D341Med (cell line): ENCODE measurements at regions not wholly inside any gene's neighbourhood (a gene's known extent, or its start where the extent isn't known, plus 50 kb on each side); places are given as distances from the start of the nearest gene placed in this dataset.

Source experiments
- DNase-seq: peaks from one replicate; pipeline ENCODE4 v3.0.0; 2012; ENCODE audit warnings: low spot score

DNA sequence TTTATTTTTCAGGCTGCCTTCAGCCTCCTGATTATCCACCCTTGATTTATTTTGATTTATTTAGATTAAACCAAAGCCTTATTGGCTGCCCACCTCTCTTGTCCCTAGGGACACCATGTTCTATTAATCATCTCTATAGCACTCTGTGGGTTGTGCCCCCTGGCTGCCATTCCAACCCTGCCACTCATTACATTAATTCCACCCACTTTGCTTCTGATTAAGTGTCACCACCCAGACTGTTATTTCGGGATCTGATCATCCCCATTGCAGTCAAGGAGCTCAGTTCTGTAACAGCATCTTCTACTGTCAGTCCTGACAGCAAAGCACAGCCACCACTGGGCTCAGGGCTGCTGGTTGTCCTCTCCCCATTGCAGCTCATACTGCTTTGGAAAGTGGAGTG, 175.1 kb upstream of the DDX18 start:
- DNase-seq = no peak

DNA sequence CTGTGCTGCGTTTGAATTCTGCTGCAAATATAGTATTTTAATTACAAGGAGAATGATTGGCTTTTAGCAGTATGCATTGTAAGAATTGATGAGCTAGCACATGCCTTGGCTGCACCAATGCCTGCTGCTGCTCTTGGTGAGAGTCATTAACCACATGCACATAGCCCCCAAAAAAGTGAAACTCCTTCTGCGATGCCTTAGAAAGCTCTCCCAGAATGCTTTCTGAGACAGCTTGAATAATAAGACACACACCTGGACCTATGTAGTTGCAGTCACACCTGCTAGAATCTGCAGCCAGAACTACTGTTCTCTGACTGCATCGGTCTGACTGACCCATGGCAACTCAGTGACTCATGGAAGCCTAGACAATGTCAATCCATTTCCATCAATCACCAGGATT, 170.1 kb upstream of the DDX18 start:
- DNase-seq = no peak

DNA sequence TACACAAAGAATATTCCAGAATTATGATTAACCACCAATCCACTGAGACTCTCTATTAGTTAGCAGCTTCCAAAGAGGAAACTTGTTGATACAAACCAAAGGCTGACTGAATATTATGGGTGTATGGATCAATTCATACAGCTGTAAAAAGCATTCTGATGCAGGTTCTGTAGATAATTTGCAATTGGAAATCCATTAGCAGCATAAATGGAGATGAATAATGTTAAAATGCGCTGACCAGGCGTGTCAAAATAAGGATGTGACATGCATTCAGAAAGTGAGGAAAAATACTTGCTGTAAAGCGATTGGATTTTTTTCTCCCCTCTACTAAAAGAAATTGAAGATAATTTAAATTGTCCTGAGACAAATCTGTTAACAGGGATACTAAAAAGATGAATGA, 169.0 kb upstream of the DDX18 start:
- no peak for DNase-seq

DNA sequence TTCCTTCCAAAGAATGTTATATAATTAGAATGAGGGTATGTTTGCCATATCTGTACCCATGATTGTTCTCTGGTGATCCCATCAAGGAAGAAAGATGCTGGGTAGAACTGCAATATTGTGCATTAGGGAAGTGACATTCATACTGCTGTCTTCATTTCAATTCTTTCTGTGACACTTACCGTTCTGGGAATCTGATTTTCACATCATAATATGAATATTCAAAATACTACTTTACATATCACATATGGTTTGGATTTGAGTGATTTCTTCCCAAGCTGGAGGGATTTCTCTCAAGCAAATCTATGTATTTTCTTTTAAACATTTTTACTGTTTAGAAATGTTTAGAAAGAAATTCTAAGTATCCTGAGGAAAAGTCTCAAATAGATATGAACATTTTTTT, 168.4 kb upstream of the DDX18 start:
- DNase-seq = no peak

DNA sequence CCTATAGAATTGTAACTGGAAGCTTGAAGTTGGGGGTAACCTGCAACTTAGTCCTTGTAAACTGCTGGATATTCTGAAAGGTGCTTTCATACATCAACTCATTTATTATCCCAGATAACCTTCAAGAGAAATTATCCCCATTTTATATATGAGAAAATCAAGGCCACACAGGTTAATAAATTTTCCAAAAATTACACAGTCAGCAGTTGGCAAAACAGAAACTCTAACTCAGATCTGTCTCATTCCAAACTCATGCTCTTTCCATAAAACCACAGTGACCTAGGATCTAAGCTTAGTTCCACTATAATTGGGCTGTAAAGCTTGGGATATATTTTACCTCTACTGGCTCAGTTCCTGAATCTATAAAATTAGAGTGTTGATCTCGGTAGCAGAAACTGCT, 167.6 kb upstream of the DDX18 start:
- no peak for DNase-seq

DNA sequence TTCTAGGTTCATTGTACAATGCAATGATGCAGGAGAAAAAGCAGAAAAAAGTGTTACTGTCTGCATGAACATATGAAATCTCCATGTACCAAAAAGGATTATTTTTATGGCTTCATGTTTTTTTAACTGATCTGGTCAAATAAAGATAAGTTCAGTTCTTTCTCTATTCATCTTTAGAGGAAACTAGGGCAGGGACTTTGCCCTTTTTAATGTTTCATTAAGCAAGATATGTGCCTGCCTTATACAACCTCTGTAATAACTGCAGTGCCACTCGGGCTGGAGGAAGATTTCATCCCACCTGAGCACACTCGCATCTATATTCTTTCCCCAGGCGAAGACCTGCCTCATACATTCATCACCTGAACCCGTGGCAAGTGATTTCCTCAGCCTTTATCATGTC, 157.9 kb upstream of the DDX18 start:
- DNase-seq = no peak

DNA sequence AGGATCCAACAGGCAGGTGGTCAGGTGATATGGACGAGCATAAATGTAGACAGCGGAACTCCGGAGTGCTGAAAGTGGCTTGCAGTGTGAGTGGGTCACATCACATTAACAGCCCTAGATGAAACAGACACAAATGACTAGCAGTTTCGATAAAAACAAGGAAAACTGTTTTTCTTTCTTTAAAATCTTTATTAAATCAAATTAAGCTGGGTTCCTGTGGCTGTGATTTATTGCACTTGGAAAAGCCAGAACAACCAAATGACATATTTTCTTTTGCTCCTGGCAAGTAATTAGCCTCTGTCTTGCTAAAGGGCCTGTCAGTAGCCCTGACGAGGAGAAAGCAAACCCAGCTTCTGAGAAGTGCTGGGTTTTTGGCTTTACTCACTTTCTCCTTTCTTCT, 152.9 kb upstream of the DDX18 start:
- DNase-seq = no peak

DNA sequence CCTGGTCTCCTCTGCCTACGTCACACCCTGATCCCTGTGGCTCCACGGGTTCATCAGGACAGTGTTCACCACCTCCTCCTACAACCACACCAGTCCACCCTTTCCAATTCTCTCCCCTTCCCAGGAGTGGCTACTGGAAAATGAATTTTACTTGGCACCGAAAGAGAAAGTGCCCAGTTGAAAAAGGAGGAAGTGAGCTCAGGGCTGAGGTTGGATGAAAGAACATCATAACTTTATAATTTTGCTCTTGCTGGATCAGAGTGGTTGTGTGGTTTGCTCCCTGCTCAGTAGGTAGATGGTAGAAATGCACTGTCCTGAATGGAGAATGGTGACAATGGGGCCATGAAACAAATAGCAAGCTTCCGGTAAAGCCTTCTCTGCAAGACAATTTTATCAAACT, 140.3 kb upstream of the DDX18 start:
- DNase-seq = no peak

DNA sequence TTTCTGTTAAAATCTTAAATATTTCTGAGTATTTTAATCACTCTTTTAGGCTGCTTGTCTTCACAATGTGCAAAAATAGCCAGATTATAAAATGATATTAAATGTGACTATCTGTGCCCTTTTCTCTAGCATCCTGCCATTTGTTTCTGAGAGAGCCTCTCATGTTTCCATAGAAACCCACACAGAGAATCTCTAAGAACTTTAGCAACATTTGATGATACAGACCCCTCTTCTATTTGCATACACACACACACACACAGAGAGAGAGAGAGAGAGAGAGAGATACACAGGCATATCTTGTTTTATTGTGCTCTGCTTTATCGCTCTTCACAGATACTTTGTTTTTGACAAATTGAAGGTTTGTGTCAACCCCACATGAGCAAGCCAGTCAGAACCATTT, 134.5 kb upstream of the DDX18 start:
- no peak for DNase-seq

DNA sequence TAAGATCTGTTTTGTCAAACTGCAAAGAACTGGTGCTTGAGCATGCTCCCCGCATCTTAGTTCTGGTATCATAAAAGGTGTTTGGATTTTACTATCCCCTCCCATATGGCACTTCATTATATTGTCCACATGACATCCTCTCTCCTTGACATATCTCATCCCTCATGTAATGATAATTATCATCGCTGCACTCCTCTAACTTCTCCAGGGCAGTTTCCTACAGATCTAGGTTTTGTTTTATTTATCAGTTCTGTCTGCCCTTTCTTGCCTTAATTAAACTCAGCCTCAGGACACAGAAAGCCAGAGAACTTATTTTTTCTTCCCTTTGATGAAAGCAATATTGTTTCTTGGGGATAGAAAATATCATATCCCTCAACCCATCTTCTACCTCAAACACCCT, 129.6 kb upstream of the DDX18 start:
- no peak for DNase-seq

DNA sequence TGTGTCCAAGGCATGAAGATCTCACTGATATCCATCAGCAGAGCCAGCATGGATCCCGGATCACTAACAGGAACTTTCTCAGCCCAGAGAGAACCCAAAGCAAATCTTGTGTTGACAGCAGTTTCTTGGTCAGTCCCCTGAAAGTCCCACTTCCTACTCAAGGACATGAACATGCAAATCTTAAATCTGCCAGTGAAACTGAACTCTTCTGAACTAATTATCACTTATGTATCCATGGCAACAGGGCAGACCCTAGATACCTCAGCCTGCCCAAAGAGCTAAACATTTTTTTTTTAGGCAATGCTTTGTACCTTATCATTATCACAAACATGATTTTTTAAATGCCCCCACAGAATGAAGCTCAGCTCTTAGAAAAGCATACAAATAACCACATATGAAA, 127.8 kb upstream of the DDX18 start:
- no peak for DNase-seq

DNA sequence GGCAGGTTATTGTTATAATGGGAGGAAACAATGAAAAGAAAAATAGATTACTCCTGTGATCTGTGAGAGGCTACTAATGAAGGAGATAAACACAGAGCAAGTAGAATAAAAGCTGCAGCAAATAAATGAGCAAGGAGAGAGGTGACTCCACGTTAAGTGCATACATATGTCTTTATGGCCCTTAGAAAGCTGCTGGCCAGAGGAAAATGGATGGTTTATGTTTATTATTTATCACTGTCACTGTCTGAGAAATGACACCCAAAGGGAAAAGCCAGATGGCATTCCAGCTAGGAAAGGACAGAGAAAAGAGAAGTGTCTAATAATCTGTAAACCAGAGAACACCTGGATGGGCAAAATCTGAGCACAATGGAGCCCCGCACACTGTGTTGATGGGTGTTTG, 122.9 kb upstream of the DDX18 start:
- DNase-seq = no peak

DNA sequence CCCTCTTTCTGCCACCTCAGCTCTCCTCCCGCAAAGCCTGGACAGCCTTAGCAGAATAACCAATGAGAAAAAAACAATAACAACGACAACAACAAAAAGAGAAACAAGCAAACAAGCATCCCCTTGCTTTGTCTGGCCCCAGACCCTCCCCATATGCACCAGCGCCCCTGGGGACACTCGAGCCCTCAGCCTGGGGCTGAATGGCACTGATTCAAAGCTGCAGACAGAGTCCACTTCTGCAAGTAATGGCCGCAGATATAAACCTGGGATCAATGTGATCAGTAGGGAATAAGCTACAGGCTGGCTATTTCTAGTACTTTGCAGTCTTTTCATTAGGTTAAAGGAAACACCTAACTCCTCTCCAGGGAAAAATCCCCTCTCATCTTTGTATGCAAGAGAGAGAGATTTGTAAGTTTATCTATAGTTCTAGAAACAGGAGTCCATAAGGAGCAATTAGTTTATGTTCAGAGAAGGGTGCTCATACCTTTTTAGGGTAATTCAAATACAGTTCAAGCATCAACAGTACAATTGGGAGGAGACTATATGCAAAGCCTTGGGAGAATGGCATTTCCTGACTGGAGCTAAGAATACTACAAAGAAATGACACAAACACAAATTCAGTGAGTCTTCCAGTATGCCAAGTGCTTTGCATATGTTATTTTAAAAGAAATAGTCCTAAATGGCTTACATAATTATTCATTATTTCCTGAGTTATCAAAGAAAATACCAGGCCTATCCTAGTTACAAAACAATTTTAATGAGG, 122.3 kb upstream of the DDX18 start:
- no peak for DNase-seq

DNA sequence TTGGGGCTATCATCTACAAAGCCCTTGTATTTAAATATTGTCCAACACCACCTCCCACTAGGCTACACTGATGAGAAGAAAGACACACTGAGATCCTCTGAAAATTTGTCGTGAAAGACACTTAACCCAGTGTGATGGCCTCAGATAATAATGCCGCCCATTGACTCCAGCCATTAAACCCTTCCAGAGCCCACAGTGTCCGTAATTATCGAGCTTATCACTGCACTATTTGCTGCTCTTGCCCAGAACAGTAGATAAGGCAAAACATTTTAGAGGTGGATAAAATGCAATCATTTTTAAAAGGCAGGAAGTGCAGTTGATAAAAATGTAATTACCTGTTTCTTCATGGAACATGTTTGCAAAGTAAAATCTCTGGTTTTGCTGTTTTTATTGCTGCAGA, 121.3 kb upstream of the DDX18 start:
- DNase-seq = no peak

DNA sequence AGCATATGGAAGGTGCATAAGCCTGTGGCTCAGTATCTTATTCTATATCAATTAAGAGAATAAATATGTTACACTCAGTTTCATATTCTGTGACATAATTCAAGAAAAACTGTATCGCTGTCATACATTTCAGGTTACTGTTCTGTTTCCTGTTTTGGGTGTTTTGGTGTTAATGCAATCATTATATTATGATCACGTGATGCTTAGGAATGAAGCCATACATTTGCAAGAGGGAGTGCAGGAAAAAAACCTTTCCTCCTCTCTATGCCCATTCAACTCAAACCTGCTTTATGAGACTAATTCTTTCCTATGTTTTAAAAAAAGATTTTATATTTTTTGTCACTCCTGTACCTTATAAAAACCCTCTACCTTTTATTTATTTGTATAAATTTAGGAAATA, 120.8 kb upstream of the DDX18 start:
- no peak for DNase-seq

DNA sequence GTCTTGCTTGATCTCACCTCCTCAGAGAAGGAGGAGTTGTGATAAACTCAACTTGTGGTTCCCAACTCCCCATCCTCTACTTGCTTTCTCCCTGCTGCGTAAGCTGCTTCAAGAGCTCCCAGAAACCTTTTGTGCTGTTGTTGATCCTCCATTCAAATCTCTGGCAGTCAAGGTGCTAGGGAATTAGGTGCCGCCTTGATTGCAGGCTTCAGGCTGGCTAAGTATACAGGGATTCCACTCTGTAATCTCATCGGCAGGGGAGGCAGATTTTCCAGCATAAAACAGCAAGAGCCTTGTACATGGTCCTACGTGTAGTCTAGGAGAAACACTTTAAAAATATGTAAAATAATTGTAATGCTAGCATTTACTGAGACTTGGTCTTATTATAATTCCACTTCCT, 116.2 kb upstream of the DDX18 start:
- no peak for DNase-seq

DNA sequence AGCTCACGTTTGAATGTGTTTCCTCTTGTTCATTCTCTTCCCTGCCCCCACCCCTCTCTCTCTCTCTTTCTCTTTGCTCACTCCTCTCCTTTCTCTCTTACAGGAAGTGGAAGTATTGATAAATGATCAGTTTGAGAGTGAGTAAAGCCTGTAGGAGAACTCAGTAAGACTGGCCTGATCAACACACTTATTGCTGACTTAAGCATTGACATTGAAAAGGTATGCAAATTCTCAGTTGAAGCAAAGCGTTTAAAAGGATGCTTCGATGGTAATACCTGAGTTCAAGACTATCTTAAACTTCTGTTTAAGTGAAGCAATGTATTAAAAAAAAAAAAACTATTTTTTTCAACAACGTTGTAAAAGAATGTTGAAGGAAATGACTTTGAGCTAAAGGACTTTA, 115.7 kb upstream of the DDX18 start:
- DNase-seq = no peak

DNA sequence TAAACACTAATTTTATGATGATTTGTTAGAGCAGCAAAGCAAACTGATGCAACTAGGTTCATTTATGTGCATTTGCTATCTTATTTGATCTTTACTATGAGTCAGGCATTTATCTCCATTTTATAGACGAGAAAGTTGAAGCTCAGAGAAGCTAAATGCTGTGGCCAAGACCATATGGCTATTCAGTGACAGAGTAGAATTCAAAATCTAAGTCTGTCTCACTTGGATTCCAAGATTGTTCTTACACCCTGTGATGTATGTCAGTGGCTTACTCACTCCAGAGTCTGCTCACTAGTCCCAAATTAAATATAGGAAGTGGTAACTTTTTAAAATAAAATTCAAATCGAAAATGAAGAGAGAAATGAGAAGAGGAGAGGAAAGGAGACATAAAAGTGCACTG, 114.0 kb upstream of the DDX18 start:
- DNase-seq = no peak

DNA sequence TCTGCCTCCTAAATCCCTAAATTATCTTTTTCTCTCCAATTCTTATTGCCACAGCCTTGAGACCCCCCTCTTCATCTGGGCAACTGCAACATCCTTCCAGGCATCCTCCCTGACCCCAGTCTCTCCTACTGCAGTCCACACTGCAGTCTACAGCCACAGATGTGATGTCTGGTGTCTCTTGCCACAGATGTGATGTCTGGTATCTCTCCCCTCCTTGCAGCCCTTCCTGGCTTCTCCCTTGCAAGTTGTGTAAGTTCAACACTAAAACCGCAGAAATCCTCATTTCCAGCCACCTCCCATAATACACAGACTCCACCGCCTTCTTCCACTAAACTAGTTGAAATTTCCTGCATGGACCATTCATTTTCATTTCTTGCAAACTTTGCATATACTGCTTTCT, 113.1 kb upstream of the DDX18 start:
- DNase-seq = no peak

DNA sequence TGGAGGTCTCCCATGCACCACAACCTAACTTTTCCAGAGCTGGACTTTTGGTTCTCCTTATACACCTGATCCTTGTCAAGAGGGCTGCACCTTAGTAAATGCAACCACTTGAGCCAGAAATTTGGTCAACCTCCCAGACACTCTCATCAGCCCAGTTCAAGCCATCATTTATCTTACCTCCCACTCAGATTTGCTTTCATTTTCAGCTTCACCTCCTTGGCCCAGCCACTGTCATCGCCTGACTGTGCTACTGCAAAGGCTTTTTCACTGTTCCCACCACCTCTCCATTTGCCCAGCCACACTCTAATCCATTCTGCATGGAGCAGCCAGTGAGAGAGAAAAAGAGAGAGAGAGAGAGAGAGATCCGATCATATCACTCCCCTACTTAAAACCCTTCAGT, 112.4 kb upstream of the DDX18 start:
- no peak for DNase-seq

DNA sequence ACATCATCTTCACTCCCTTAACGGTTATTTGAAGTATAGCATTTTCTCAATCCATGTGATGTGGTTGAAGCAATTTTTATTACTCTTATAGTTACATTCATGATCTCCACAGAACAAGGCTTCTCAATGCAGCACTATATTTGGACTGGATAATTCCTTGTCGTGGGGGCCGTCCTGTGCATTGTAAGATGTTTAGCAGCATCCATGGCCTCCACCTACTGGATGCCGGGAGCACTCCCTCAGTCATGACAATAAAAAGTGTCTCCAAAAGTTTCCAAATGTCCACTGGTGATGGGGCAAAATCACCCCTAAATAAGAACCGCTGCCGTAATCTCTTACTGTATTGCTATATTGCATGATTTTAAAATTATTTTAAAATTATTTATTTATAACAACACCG, 110.6 kb upstream of the DDX18 start:
- no peak for DNase-seq

DNA sequence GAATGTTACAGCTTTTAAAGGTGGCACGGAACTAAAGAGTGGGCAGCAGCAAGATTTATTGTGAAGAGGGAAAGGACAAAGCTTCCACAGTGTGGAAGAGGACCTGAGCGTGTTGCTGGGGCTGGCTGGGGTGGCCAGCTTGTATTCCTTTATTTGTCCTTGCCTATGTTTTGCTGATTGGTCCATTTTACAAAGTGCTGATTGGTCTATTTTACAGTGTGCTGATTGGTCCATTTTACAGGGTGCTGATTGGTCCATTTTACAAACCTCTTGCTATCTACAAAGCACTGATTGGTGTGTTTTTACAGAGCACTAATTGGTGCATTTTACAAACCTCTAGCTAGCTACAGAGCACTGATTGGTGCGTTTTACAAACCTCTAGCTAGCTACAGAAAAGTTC, 109.7 kb upstream of the DDX18 start:
- DNase-seq = no peak

DNA sequence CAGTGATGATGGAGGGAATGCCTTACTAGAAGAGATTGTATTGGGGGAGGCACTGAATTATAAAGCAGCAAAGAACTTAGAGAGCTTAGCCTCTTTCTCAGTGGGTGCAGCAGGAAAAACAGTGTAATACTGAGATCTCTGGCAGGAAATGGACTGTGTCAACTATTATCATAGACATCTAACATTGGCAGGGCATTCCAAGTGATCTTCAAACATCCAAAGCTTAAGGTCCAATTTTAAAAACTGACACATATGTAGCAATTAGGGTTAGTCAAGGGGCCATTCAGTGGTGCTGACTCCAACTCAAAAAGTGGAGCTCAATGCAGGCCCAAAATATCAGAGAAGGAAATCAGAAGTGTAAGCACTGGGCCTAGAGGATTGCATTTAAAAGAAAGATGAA, 106.6 kb upstream of the DDX18 start:
- no peak for DNase-seq

DNA sequence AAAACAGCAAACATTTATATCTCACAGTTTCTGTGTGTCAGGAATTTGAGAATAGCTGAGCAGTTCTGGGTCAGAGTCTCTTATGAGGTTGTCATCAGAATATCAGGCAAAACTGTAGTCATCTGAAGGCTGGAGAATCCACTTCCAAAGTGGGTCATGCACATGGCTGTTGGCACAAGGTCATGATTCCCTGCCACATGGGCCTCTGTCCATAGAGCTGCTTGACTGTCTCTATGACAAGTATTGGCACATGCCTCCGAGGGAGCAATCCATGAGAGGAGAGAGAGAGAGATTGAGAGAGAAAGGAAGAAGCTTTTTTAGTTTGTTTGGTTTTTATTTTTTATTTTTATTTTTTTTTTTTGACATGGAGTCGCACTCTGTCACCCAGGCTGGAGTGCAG, 101.8 kb upstream of the DDX18 start:
- no peak for DNase-seq

DNA sequence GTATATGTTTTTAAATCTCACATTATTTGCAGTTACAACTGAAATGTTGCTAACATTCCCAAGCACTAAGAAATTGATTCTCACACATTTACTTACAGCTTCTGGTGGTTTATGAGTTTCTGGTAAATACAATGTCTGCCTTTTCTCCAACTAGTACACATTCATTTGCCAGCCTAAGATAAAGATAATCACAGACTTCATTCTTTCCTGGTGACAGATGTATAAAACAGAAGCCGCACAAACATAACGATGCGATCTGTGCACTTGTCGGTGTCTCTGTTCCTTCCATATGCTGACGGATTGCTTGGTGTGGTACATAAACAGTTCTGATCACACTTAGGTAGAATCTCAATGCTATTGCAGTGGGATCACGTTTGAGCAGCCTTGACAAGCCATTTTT, 100.4 kb upstream of the DDX18 start:
- no peak for DNase-seq
